Right ventricle myocardium inferior (tissue), 1 donor: ENCODE measurements at regions not wholly inside any gene's neighbourhood (a gene's known extent, or its start where the extent isn't known, plus 50 kb on each side); places are given as distances from the start of the nearest gene placed in this dataset.
"Not testable (repeated sequence)": the region's sequence is repeated elsewhere in the genome, so short reads cannot be mapped to it uniquely, and the experiment has no call there.

Source experiments
- ATAC-seq: fragments of 200-7000 bp; cut with Tn5 transposase; one replicate; pipeline ENCODE4 v1.9.1; 2020; ENCODE audit warnings: mild to moderate bottlenecking, moderate library complexity
- DNase-seq: peaks from one replicate; pipeline ENCODE4 v3.0.0; 2021; ENCODE audit errors: missing footprints
- intact Hi-C: fragments of 100-400 bp; cut with DNase I; formaldehyde crosslinking; loops from one replicate; pipeline ENCODE4 v1.11.0; 2022
- donor health status: DM: no; HTN: yes; CAD: no; lungs with severe emphysema.

DNA sequence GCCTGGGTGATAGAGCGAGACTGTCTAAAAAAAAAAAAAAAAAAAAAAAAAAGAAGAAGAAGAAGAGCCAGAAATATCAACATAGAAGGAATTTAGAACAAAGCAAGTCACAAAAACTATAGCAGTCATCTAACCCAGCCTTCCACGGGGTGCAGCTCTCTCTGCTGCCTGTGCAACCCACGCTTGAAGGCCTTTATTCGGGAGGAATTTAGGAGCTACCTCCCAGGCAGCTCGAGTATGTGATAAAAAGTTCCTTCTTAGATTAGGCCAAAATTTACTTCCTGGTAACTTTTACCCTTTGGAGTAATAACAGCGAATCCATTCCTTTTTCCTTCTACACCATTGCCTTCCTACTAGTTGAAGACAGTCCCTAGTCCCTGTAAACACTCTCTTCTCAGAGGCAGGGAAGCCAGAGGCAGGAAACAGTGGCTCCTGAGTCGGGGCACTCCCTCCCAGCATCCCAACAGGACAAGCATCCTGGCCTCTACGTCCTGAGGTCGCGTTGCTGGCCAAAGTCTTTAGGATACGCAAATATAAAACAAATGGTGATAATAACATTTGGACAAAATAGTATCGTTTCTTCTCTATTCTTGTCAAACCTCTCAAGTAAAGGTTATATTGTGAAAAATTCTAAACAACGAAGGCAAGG, 109.3 kb upstream of the KMT2C start:
- DNase-seq = no peak
- intact Hi-C loops = no loop called here
- ATAC-seq = no peak

DNA sequence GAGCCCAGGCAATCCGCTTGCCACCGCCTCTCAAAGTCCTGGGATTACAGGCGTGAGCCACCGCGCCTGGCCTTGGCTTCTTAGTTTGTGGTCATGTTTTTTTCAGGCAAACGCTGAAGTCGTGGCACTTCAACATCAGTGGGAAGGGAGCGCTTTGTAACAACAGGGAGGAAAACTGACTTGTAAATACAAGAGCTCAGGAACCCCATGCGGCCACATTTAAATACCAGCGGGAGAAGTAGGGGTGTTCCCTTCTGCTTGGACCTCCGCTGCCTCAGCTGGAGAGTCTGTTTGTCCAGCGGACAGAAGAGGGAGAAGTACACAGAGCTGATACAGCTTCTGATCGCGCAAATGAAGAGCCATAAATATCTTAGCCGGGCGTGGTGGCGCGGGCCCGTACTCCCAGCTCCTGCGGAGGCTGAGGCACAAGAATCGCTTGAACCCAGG, 108.7 kb upstream of the KMT2C start:
- no peak for ATAC-seq
- DNase-seq = no peak
- intact Hi-C loops = no loop called here

DNA sequence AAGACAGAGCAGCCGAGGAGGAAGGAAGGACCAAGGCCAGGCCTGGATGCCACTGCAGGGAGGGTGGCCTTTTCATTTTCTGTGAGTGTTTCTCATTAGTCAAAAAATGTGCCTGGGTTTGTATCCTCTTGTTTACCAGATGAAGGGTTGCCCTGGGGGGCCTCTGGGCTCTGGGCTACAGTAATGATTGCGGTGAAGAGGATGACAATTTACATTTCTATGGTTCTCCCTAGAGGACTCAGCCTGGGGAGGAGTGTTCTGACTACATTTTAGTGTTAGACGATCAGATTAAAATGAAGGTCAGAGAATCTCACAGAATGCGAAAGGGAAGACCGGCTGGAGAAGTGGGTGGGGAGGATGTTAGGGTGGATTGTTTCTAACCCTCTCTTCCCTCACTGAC, 108.0 kb upstream of the KMT2C start:
- no peak for DNase-seq
- no peak for ATAC-seq
- intact Hi-C loops = no loop called here

DNA sequence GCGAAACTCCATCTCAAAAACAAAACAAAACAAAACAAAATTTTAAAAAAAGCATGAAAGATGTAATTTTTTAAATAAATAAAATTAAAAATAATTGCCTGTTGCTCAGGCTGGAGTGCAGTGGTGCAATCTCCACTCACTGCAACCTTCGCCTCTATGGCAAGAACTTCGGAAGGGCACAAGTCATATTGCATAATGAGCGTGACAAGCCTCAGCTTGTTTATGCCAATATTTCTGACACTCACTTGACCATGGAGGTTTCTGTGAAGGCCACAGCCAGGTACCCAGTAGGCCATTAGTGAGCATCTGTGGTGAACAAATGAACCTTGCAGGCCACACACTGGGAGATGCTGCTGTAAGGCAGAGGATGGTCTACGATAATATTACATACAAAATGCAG, 106.1 kb upstream of the KMT2C start:
- intact Hi-C loops = no loop called here
- DNase-seq = no peak
- no peak for ATAC-seq

DNA sequence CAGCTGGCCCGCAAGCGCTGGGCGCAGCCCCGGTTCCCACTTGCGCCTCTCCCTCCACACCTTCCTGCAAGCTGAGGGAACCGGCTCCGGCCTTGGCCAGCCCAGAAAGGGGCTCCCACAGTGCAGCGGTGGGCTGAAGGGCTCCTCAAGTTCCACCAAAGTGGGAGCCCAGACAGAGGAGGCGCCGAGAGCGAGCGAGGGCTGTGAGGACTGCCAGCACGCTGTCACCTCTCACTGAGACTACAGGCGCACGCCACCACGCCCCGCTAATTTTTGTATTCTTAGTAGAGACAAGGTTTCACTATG, 103.3 kb upstream of the KMT2C start:
- DNase-seq, intact Hi-C loops, ATAC-seq: not testable (repeated sequence)

DNA sequence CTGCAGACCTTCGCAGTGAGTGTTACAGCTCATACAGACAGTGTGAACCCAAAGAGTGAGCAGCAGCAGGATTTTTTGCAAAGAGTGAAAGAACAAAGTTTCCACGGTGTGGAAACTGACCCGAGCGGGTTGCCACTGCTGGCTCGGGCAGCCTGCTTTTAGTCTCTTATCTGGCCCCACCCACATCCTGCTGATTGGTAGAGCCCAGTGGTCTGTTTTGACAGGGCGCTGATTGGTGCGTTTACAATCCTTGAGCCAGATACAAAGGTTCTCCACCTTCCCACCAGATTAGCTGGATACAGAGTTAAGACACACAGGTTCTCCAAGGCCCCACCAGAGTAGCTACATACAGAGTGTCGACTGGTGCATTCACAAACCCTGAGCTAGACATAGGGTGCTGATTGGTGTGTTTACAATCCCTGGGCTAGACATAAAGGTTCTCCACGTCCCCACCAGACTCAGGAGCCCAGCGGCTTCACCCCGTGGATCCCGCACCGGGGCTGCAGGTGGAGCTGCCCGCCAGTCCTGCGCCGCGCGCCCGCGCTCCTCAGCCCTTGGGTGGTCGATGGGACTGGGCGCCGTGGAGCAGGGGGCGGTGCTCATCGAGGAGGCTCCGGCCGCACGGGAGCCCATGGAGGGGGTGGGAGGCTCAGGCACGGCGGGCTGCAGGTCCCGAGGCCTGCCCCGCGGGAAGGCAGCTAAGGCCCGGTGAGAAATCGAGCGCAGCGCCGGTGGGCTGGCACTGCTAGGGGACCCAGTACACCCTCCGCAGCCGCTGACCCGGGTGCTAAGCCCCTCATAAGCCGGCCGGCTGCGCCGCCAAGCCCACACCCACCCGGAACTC, 102.8 kb upstream of the KMT2C start:
- ATAC-seq, intact Hi-C loops, DNase-seq: not testable (repeated sequence)

DNA sequence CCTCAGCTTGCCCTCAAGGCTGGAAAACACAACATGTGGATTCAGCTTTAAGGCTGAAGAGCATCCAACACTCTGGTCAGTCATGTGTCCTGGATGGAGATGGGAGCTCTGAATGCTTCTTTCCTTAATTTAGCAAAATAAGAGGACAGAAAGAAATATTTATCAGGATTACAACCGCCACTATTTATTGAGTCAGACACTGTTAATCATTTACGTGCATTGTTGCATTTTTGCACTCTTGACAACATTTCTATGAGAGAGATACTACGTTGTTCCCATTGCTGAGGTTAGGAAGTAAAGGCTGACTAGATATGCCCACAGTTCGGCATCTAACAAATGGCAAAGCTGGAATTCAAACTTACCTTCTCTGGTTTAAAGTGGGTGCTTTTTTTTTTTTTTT, 101.8 kb upstream of the KMT2C start:
- DNase-seq = no peak
- intact Hi-C loops = no loop called here
- no peak for ATAC-seq

DNA sequence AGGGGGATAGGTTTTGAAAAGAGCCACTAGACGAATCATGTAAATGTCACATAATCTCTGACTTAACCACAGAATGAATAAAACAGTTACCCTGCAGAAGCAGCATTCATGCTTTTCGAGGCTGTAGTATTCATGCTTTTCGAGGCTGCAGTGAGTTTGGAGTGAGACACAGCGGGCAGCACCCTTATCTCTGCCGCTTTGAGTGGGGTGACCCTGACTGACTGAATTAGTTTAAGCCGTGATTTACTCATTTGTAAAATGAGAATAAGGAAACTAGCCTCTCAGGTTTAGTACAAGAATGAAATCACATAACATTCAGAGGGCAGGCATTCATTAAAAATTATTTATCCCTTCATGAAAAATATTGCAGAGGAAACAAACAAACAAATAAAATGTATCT, 92.8 kb upstream of the KMT2C start:
- ATAC-seq (no peak), DNase-seq (no peak)
- intact Hi-C loops = no loop called here

DNA sequence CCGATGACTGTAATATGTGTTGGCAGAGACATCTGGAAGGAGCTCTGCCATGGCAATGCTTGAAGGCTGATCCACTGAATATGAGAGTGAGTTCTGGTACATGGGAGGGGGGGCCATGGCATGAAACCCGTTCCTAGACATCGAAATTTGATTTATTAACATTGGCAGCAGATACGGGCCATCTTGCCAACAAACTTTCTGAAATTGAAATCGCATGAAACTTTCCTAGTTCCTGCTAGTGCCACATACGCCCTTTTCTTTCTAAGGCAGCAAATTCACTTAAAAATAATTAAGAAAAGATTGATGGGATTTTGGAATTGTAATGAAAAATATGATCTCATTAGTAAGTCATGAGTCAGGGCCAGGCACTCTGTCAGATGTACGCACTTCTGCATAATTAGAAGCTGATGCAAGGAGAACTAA, 91.8 kb upstream of the KMT2C start:
- intact Hi-C loops = no loop called here
- no peak for ATAC-seq
- no peak for DNase-seq

DNA sequence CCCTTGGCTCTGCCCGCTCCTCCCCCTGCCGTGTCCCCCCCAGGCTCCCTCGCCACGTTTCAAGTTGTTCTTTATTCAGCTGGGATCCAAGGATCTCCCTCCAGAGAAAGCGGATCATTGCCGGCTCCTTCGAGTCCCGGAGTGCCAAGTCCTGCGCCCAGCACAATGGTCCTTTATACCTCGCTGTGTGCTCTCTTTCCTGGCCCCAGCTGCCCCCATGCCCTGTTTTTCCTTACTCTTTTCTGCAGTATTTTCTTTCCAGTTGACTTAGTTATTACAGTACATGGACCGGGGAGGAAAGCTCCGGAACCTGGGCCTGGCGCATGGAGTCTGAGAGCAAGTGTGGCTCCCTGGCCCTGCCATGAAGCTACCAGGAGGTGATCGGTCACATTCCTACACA, 88.1 kb upstream of the KMT2C start:
- intact Hi-C loops = no loop called here
- DNase-seq (no peak), ATAC-seq (no peak)

DNA sequence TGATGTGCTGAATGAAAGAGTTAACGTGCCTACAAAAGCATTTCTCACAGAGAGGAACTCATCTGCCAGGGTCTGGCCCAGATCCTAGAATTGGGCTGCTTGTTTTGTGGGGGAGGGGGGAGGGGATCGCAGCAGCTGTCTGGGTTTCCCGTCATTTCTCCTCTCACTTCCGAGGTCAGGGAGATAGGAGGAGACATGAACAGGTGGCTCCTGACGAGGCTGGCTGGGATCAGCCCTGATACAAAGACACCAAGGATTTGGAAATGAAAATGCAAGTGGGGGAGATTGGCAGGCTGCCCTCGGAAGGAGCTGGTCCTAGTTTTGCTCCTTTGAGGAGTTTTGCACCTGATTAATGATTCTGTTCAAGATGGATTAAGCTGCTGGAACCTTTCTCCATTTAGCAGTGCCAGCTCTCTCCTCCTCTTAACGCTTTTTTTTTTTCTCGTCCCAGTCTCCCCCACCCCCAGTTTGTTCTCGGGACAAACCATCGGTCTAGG, 86.8 kb upstream of the KMT2C start:
- no peak for DNase-seq

DNA sequence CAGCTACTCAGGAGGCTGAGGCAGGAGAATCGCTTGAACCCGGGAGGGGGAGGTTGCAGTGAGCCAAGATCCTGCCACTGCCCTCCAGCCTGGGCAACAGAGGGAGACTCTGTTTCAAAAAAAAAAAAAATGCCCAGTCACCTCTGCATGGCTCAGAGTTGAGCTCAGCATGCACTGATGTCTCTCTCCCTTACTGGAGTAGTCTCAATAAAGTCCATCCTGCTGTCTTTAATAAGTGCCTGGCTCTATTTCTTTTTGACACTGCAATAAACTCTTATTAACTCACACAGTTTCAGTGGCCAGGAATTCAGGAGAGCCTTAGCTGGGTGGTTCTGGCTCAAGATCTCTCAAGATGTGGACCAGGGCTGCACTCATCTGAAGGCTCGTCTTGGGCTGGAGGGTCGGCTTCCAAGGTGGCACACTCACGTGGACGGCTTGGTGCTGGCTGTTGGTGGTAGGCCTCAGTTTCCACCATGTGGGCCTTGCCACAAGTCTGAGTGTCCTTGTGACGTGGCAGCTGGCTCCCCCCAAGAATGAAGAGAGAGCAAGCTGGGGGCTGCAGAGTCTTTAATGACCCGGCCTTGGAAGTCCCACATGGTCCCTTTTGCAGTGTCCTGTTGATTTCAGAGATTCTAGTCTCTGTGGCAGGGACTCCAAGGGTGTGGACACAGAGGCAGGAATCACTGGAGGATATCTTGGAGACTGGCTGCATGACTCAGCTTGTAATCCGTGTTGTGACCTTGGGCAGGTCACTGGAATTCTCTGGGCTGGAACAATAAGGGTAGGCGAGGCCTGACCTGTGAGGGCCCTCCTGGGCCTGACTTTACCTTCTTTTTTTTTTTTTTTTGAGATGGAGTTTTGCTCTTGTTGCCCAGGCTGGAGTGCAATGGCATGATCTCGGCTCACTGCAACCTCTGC, 85.9 kb upstream of the KMT2C start:
- ATAC-seq = peak; percentile 13
- intact Hi-C loops = no loop called here

More for the DNA sequence above, 86.8 kb upstream of the KMT2C start:
- no peak for ATAC-seq
- intact Hi-C loops = no loop called here

DNA sequence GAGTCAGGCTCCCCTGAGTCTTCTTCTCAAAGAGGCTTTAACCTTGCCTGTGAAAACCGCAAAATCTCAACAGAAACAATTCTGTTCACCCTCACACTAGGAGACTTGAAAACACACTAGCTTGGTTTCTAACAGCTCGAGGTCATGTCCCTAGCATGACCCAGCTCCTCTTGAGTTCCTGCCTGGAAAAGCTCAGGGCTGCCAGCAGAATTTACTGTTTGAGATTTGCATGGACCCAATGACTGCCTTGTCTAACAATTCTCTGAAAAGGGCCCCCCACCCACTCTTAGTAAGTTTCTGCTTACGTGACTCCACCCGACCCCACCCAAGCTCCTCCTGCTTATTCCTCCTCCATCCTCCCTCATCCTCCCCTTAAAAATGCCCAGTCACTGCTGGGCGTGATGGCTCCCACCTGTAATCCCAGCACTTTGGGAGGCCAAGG, 85.1 kb upstream of the KMT2C start:
- DNase-seq (no peak), ATAC-seq (no peak)
- intact Hi-C loops = no loop called here

More for the DNA sequence above, 85.9 kb upstream of the KMT2C start:
- DNase-seq = no peak

DNA sequence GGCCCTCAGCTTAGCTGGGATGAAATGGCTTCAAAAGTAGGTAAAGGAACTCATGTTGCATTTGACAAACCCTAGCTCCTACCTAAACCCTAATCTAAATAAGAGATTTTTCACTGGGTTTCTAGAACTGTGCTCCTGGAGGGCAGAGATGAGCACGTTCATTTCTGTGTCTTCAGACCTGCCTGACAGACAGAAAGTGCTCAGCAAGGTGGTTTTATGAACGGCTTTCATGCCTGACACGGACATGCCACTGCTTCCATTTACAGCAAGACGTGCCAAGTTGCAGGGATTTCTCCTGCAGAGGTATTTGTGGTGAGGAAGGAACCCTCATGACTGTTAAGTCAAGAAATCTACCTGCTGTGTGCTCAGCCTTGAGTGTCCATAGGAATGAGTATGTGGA, 83.5 kb upstream of the KMT2C start:
- DNase-seq = peak; percentile 9
- intact Hi-C loops = no loop called here
- no peak for ATAC-seq

DNA sequence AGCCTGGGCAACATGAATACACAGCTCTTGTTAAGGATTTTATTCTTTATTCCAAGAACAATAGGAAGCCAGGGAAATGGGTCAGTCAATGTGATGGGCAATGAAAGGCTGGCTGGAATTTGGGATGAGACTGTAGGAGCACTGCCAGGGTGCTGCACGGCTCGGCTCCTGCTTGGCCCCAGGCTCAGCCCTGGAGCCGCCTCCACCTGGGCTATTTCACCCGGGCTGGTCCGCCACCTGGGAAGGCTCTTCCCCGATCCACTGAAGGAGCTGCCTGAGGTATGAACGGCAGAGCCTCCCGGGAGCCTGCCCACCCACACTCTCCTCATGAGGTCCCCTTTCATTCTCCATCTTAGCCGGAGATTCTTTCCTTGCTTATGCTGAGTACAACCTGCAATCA, 80.4 kb upstream of the KMT2C start:
- DNase-seq = no peak

DNA sequence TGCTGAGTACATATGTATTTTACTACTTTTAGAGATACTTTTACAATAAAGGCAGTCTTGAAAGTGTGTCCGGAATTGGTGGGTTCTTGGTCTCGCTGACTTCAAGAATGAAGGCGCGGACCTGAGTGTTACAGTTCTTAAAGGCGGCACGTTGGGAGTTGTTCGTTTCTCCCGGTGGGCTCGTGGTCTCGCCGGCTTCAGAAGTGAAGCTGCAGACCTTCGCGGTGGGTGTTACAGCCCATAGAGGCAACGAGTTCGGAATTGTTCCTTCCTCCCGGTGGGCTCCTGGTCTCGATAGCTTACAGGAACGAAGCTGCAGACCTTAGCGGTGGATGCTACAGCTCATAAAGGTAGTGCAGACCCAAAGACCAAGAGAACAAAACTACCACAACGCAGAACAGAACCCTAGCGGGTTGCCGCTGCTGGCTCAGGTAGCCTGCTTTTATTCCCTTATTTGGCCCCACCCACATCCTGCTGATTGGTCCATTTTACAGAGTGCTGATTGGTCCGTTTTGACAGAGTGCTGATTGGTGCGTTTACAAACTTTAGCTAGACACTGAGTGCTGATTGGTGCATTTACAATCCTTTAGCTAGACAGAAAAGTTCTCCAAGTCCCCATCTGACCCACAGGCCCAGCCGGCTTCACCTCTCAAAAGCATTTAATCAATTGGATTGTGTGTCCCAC, 79.6 kb upstream of the KMT2C start:
- intact Hi-C loops, ATAC-seq: not testable (repeated sequence)
- peak; percentile 18 for DNase-seq

More for the DNA sequence above, 80.4 kb upstream of the KMT2C start:
- no peak for ATAC-seq
- intact Hi-C loops = no loop called here

DNA sequence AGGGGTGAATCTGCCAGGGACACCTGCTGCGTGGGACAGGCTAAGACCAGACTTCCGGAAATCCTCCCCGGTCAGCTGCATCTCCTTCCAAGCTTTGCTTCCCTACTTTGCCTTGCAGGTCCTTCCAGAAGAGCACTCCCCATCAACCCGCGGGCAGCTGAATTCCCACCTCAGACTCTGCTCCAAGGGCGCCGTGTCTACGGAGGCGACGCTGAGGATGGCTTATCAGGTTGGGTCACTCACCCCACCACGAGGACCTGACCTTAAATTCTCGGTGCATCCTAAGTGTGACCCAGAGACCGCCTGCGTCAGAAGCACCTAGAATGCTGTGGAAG, 78.9 kb upstream of the KMT2C start:
- ATAC-seq (no peak), DNase-seq (no peak)
- intact Hi-C loops = no loop called here

DNA sequence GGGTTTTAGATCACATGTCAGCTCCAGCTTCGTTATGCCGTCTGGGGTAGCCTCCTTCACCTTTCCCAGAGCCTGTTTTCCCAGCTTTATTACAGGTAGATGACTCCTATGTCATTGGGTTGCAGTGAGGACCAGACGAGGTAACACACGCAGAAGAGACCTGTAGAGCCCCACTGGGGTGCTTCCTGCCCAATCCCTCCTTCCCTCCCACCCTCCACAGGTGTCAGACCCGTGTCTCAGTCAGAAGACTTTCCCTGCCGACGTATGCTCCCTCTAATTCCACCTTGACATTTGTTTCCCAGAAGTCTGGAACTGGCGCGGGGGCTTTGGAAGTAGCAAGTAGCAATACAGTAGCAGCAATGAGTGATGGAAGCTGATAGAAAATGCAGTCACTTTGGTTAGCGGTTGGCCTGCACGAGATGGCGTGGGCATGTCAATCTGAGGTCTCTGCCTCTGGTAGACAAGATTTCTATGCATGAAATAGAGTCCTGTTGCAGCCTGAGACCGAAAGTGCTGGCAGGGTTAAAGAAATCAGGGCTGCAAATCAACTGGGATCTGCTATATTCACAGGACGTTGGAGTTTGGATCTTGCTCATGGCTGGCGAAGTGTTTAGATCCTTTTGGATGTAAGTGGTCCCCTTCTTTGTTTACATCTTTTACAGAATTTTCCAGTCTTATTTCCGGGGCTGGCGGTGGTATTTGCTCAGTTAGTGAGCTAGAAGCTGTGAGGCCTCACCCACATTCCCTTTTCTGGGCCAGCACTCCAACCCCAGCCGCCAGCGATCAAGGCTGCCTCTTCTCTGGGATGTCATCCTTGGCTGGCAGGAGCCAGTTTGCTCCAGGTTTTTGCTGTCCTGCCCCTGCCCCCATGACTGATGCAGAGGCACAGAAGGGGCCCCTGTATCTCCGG, 78.3 kb upstream of the KMT2C start:
- intact Hi-C loops = no loop called here
- DNase-seq (peak; percentile 39), ATAC-seq (no peak)
